ENCODE measurements at regions not wholly inside any gene's neighbourhood (a gene's known extent, or its start where the extent isn't known, plus 50 kb on each side); places are given as distances from the start of the nearest gene placed in this dataset.

DNA sequence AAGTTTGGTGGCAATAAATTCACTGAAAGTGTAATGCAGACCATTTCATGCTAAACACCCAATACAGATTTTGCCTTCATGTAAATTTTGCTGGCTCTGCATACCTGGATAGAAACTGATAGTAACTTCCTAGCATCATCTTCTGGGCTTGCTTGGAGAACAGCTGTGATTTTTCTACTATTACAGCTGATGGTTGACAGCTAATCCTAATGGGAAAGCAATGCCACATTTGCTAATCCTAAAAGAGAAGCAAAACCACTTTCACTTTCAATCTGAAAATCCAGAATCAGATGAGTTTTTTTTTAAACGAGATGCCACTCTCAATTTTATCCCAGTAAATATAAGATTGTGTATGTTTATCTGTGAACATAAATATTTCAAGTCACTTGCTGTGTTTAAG, 1035.9 kb downstream of the TRHDE start:
- Histone ChIP-seq H3K79me1 (ENCODE audit: low read depth, low read length) (no peaks in the 10 kb centered on the region), H2AK5ac (ENCODE audit: low read depth, low read length) (no peak overlapping the region), H3K9me3 (ENCODE audit: insufficient read depth in 2 of 2, low read depth in 1 of 2, low read length in 1 of 2) (no peaks in the 10 kb centered on the region), H3K79me2 (ENCODE audit: control insufficient read depth in 1 of 2, insufficient read depth in 2 of 2, low read length in 2 of 2) (no peaks in the 10 kb centered on the region), H4K8ac (ENCODE audit: extremely low read depth, insufficient read depth, low read length) (no peak overlapping the region), H3K23ac (ENCODE audit: insufficient read length) (no peak overlapping the region), H3K56ac (replicated peaks; ENCODE audit: insufficient read length, low read depth, low read length) (no peak overlapping the region), H3K14ac (ENCODE audit: insufficient read length) (no peak overlapping the region), H2BK12ac (ENCODE audit: low read depth, low read length) (no peak overlapping the region), H3K27ac (ENCODE audit: low read depth, low read length) (no peak overlapping the region), H4K20me1 (replicated peaks in 1 of 2; ENCODE audit: control insufficient read depth in 1 of 2, insufficient read depth in 2 of 2, low read length in 2 of 2) (no peaks in the 10 kb centered on the region), H3K4ac (replicated peaks; ENCODE audit: insufficient read length, low read depth, low read length) (no peak overlapping the region), H3K4me3 (ENCODE audit: extremely low read depth in 1 of 4, insufficient read depth in 2 of 4, low read depth in 3 of 4, low read length in 4 of 4) (no peak overlapping the region), H3K27me3 (replicated peaks in 1 of 4; ENCODE audit: control insufficient read depth in 3 of 4, extremely low read depth in 1 of 4, insufficient read depth in 3 of 4, low read length in 3 of 4) (no peaks in the 10 kb centered on the region), H2BK120ac (replicated peaks; ENCODE audit: low read depth, low read length) (no peak overlapping the region), H2BK5ac (ENCODE audit: low read depth, low read length) (no peak overlapping the region), H3K23me2 (ENCODE audit: low read depth, low read length) (no peaks in the 10 kb centered on the region), H3K4me1 (replicated peaks in 1 of 4; ENCODE audit: control insufficient read depth in 3 of 4, insufficient read depth in 4 of 4, low read length in 3 of 4) (no peaks in the 10 kb centered on the region), H4K91ac (replicated peaks; ENCODE audit: insufficient read length, low read length) (no peak overlapping the region), H3K4me2 (ENCODE audit: insufficient read depth in 1 of 2, low read depth in 2 of 2, low read length in 2 of 2) (no peak overlapping the region), H3K36me3 (ENCODE audit: control insufficient read depth in 2 of 4, insufficient read depth in 4 of 4, low read length in 3 of 4) (no peaks in the 10 kb centered on the region), H2BK15ac (ENCODE audit: low read length) (no peak overlapping the region), H3K9ac (replicated peaks in 1 of 4; ENCODE audit: extremely low read depth in 1 of 4, low read depth in 3 of 4, low read length in 3 of 4) (no peak overlapping the region), H2AFZ (ENCODE audit: low read length) (no peak overlapping the region), H4K5ac (ENCODE audit: insufficient read length, low read depth, low read length) (no peak overlapping the region), H2BK20ac (ENCODE audit: low read length) (no peak overlapping the region), H3K18ac (ENCODE audit: extremely low read depth, low read length) (no peak overlapping the region)
- DNase-seq (ENCODE audit: low read depth in 1 of 2, low spot score in 2 of 2): no peak
- ChIA-PET POLR2A (ENCODE audit: partially characterized antibody) (no interaction called here), CTCF (ENCODE audit: partially characterized antibody) (no interaction called here)
- FAIRE-seq: no peak
- 96% methylated on average over 1 of the region's 1 CpG; no CpG with 5 or more reads in 1 of the 2 experiments for WGBS, 2 experiments (ENCODE audit: extremely low coverage in 1 of 2, insufficient coverage in 1 of 2, insufficient read length in 1 of 2, insufficient replicate concordance in 2 of 2, low coverage in 1 of 2, low lambda C conversion rate in 2 of 2, missing lambda C conversion rate in 1 of 2)
- no peak for TF ChIP-seq BCL11A (IDR thresholded peaks at IDR 0.05; ENCODE audit: low read depth in 2 of 2, low read length in 2 of 2)
- no peak for TF ChIP-seq TCF12 (IDR thresholded peaks at IDR 0.05; ENCODE audit: low read depth, low read length)
- TF ChIP-seq NANOG (IDR thresholded peaks at IDR 0.05; ENCODE audit: insufficient read depth, low read depth, low read length, poor library complexity, severe bottlenecking): no peak
- TF ChIP-seq POLR2AphosphoS5 (IDR thresholded peaks at IDR 0.05; ENCODE audit: low read depth, low read length): no peak
- no peak for TF ChIP-seq ASH2L (IDR thresholded peaks at IDR 0.05; ENCODE audit: low read length)
- TF ChIP-seq KDM5A (IDR thresholded peaks at IDR 0.05; ENCODE audit: low read length): no peak
- no peak for TF ChIP-seq FOSL1 (IDR thresholded peaks at IDR 0.05; ENCODE audit: insufficient read depth, low read depth, low read length)
- no peak for TF ChIP-seq CBX8 (IDR thresholded peaks at IDR 0.05; ENCODE audit: borderline replicate concordance, low read depth, low read length)
- TF ChIP-seq, protein P1, sequence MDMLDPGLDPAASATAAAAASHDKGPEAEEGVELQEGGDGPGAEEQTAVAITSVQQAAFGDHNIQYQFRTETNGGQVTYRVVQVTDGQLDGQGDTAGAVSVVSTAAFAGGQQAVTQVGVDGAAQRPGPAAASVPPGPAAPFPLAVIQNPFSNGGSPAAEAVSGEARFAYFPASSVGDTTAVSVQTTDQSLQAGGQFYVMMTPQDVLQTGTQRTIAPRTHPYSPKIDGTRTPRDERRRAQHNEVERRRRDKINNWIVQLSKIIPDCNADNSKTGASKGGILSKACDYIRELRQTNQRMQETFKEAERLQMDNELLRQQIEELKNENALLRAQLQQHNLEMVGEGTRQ (IDR thresholded peaks at IDR 0.05; ENCODE audit: low read length): no peak
- TF ChIP-seq KDM4A (IDR thresholded peaks at IDR 0.05; ENCODE audit: low read depth, low read length, severe bottlenecking): no peak
- TF ChIP-seq ZNF274 (IDR thresholded peaks at IDR 0.05; ENCODE audit: borderline replicate concordance, extremely low read depth, low read length): no peak
- no peak for TF ChIP-seq RNF2 (IDR thresholded peaks at IDR 0.05; ENCODE audit: borderline replicate concordance, low read depth, low read length, missing control alignments, poor library complexity, severe bottlenecking)
- TF ChIP-seq MAFK (IDR thresholded peaks at IDR 0.05; ENCODE audit: low read depth, low read length): no peak
- TF ChIP-seq BRCA1 (IDR thresholded peaks at IDR 0.05; ENCODE audit: low read depth, low read length): no peak

All from H1 (cell line).